ENCODE measurements at regions not wholly inside any gene's neighbourhood (a gene's known extent, or its start where the extent isn't known, plus 50 kb on each side); places are given as distances from the start of the nearest gene placed in this dataset.

DNA sequence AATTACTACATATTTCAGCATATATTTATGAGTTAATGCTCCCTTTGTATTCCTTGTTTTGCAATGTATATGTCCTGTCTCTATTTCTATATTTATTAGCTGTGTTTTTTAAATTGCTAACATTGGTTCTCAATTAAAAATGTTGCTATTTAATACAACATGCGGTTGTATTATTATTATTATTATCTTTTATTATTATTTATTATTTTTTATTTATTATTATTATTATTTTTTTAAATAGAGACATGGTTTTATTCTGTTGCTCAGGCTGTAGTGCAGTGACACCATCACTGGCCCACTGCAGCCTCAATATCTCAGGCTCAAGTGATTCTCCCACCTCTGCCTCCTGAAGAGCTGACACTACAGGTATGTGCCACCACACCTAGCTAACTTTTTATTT, 1005.9 kb upstream of the ADGRL3 start:
- TF ChIP-seq, protein P1, sequence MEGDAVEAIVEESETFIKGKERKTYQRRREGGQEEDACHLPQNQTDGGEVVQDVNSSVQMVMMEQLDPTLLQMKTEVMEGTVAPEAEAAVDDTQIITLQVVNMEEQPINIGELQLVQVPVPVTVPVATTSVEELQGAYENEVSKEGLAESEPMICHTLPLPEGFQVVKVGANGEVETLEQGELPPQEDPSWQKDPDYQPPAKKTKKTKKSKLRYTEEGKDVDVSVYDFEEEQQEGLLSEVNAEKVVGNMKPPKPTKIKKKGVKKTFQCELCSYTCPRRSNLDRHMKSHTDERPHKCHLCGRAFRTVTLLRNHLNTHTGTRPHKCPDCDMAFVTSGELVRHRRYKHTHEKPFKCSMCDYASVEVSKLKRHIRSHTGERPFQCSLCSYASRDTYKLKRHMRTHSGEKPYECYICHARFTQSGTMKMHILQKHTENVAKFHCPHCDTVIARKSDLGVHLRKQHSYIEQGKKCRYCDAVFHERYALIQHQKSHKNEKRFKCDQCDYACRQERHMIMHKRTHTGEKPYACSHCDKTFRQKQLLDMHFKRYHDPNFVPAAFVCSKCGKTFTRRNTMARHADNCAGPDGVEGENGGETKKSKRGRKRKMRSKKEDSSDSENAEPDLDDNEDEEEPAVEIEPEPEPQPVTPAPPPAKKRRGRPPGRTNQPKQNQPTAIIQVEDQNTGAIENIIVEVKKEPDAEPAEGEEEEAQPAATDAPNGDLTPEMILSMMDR (conservative IDR thresholded peaks at IDR 0.05) = no peak
- H3T11ph ChIP-seq (ENCODE audit: low read length) = no peak overlapping the region
- no peak overlapping the region for H3K9ac ChIP-seq (ENCODE audit: extremely low read depth, insufficient read length, low read length)
- no CpG with 5 or more reads among the region's 1 CpG for WGBS (ENCODE audit: extremely low coverage, insufficient read length, low lambda C conversion rate)
- H2AFZ ChIP-seq (ENCODE audit: low read length) = no peak overlapping the region
- Mint-ChIP-seq H3K27ac (no peak overlapping the region), H3K4me1 (no peaks in the 10 kb centered on the region), H3K4me3 (no peak overlapping the region), H3K36me3 (ENCODE audit: insufficient read depth in 1 of 3, low read depth in 3 of 3) (peaks cover 0 to 14% (median 0%) of the 10 kb centered on the region in 3 experiments; a peak in 3 of 7 replicates), H3K27me3 (ENCODE audit: low read depth) (no peaks in the 10 kb centered on the region), H3K9me3 (peaks cover 13 to 16% of the 10 kb centered on the region in 2 experiments)
- no peak overlapping the region for H2BK120ac ChIP-seq (ENCODE audit: low read depth, low read length, poor library complexity, severe bottlenecking)
- H3K56ac ChIP-seq (ENCODE audit: insufficient read length, low read depth, low read length) = no peak overlapping the region
- no peak overlapping the region for H2AK5ac ChIP-seq (ENCODE audit: insufficient read length, low read length)
- H3K4me1 ChIP-seq (ENCODE audit: insufficient read depth, low read length) = no peaks in the 10 kb centered on the region
- no peak overlapping the region for H3K14ac ChIP-seq (ENCODE audit: insufficient read depth, low read length)
- H2BK15ac ChIP-seq (ENCODE audit: low read depth, low read length) = no peak overlapping the region
- H3K4me2 ChIP-seq (ENCODE audit: insufficient read depth, insufficient read length, low read length) = no peak overlapping the region
- no peak overlapping the region for H3K18ac ChIP-seq (ENCODE audit: insufficient read length, low read depth, low read length)
- H3K23ac ChIP-seq (ENCODE audit: insufficient read length, low read depth, low read length) = no peak overlapping the region
- H3K27ac ChIP-seq (ENCODE audit: insufficient read length, low read depth, low read length) = no peak overlapping the region
- H3K79me2 ChIP-seq (ENCODE audit: insufficient read depth, low read length) = no peaks in the 10 kb centered on the region
- no peaks in the 10 kb centered on the region for H3K27me3 ChIP-seq (ENCODE audit: insufficient read depth, low read length)
- no peak for DNase-seq
- no peaks in the 10 kb centered on the region for H3K9me3 ChIP-seq (ENCODE audit: control insufficient read depth, low read depth, low read length)
- no peaks in the 10 kb centered on the region for H4K20me1 ChIP-seq (ENCODE audit: control insufficient read depth, insufficient read depth, insufficient read length)
- H4K8ac ChIP-seq (replicated peaks; ENCODE audit: insufficient read length, low read depth, low read length) = no peak overlapping the region
- H3K4ac ChIP-seq (ENCODE audit: low read depth, low read length) = no peak overlapping the region
- no peak overlapping the region for H2BK20ac ChIP-seq (ENCODE audit: low read depth, low read length, poor library complexity, severe bottlenecking)
- H3K79me1 ChIP-seq (ENCODE audit: insufficient read depth, low read depth, low read length, poor library complexity, severe bottlenecking) = no peaks in the 10 kb centered on the region
- H3K23me2 ChIP-seq (ENCODE audit: insufficient read length, low read depth, low read length, poor library complexity, severe bottlenecking) = no peaks in the 10 kb centered on the region
- H2BK5ac ChIP-seq (ENCODE audit: insufficient read length, low read length) = no peak overlapping the region
- H2BK12ac ChIP-seq (ENCODE audit: insufficient read length, low read depth, low read length) = no peak overlapping the region
- no peak overlapping the region for H4K5ac ChIP-seq (ENCODE audit: insufficient read length, low read depth, low read length)
- no peak overlapping the region for H4K91ac ChIP-seq (ENCODE audit: insufficient read length, low read depth, low read length)

Measured in H9 (cell line).